HCT116 (cell line): ENCODE measurements at regions not wholly inside any gene's neighbourhood (a gene's known extent, or its start where the extent isn't known, plus 50 kb on each side); places are given as distances from the start of the nearest gene placed in this dataset.

Experiments
- ATAC-seq: fragments of 200-7000 bp; cut with Tn5 transposase; 2 replicates; pipeline ENCODE4 v1.9.1; 2020; ENCODE audit warnings: mild to moderate bottlenecking, moderate library complexity
- BruUV-seq: library from RNA; stranded (reverse); fragments of 400-500 nt; replicated peaks from 2 replicates; lab custom pipeline; 2021; lab: Mats Ljungman, UMichigan
- CTCF ChIA-PET: fragments of 300-600 bp; sonication (Branson Sonifier 250); formaldehyde crosslinking; loops from one replicate; lab custom pipeline; 2021; ENCODE audit warnings: antibody characterized with exemption; lab: Charles Lee
- POLR2A ChIA-PET: fragments of 300-600, 350-600 bp; sonication (Branson Sonifier 250); formaldehyde crosslinking; loops from one replicate; lab custom pipeline; 2021; ENCODE audit warnings: antibody characterized with exemption; lab: Charles Lee
- RAD21 ChIA-PET, 2 experiments: fragments of 300-600 bp; sonication (Branson Sonifier 250); formaldehyde crosslinking; loops; one replicate each; lab custom pipeline; 2023; ENCODE audit warnings: low total read pairs in 2 of 2; ENCODE audit not compliant: uncharacterized antibody in 2 of 2, unreplicated experiment in 2 of 2, low non-redundant PET in 1 of 2; lab: Charles Lee
- DNase-seq: peaks from one replicate; pipeline ENCODE4 v3.0.0-alpha.2; 2010; ENCODE audit warnings: low read depth, low spot score
- H2AFZ ChIP-seq: fragments of 200-600 bp; shearing (Covaris generic), sonication (generic); 2 replicates; pipeline ENCODE4 v1.6.1; 2017; ENCODE audit warnings: low read depth, mixed run types, mixed read lengths, antibody characterized with exemption, low read length; ENCODE audit not compliant: poor library complexity, severe bottlenecking
- H3K27ac ChIP-seq: 2 replicates; pipeline ENCODE4 v1.5.1; 2012; ENCODE audit warnings: low read depth, low read length
- H3K27me3 ChIP-seq: fragments of 200-600 bp; sonication (generic); 2 replicates; pipeline ENCODE4 v1.6.1; 2016; ENCODE audit warnings: mixed run types, low read length, mixed read lengths; ENCODE audit not compliant: insufficient read depth
- H3K36me3 ChIP-seq, 2 experiments: fragments of 200-500 bp in 1 of 2; fragments of 200-600 bp in 1 of 2; sonication (Bioruptor generic) in 1 of 2; sonication (generic) in 1 of 2; 2 replicates each; pipeline versions ENCODE4 v1.5.1 to v1.6.1; 2014 to 2016; ENCODE audit warnings: low read length in 2 of 2, inconsistent platforms in 1 of 2, mixed read lengths in 1 of 2, mixed run types in 1 of 2; ENCODE audit not compliant: insufficient read depth in 2 of 2, control insufficient read depth in 1 of 2
- H3K4me1 ChIP-seq, 2 experiments: fragments of 200-600 bp in 1 of 2; sonication (generic) in 1 of 2; 2 replicates each; pipeline versions ENCODE4 v1.5.1 to v1.6.1; 2012 to 2017; ENCODE audit warnings: low read length in 2 of 2, inconsistent platforms in 1 of 2, mild to moderate bottlenecking in 1 of 2, mixed read lengths in 1 of 2, mixed run types in 1 of 2, moderate library complexity in 1 of 2; ENCODE audit not compliant: insufficient read depth in 2 of 2, control insufficient read depth in 1 of 2
- H3K4me2 ChIP-seq: fragments of 200-600 bp; sonication (generic); 2 replicates; pipeline ENCODE4 v1.6.1; 2017; ENCODE audit warnings: mixed run types, low read length, mixed read lengths
- H3K4me3 ChIP-seq, 2 experiments: fragments of 200-600 bp in 1 of 2; sonication (generic) in 1 of 2; replicated peaks in 1 of 2; 2 replicates each; pipeline ENCODE4 v1.5.1; 2011 to 2016; ENCODE audit warnings: low read length in 2 of 2, control low read depth in 1 of 2, low read depth in 1 of 2, mild to moderate bottlenecking in 1 of 2, mixed read lengths in 1 of 2, mixed run types in 1 of 2
- H3K79me2 ChIP-seq: fragments of 200-600 bp; sonication (generic); 2 replicates; pipeline ENCODE4 v1.6.1; 2017; ENCODE audit warnings: mild to moderate bottlenecking, mixed run types, low read length, moderate library complexity, mixed read lengths; ENCODE audit not compliant: insufficient read depth
- H3K9ac ChIP-seq: fragments of 200-600 bp; sonication (generic); 2 replicates; pipeline ENCODE4 v1.6.1; 2016; ENCODE audit warnings: low read length, mixed read lengths
- H3K9me2 ChIP-seq: fragments of 200-600 bp; sonication (generic), shearing (Covaris generic); 2 replicates; pipeline ENCODE4 v1.6.1; 2017; ENCODE audit warnings: mixed run types, mild to moderate bottlenecking, moderate library complexity; ENCODE audit not compliant: insufficient read depth
- H3K9me3 ChIP-seq, 2 experiments: fragments of 200-500 bp in 1 of 2; fragments of 200-600 bp in 1 of 2; sonication (Bioruptor generic) in 1 of 2; sonication (generic) in 1 of 2; 2 replicates each; pipeline ENCODE4 v1.6.1; 2014 to 2017; ENCODE audit warnings: low read length in 2 of 2, mixed read lengths in 2 of 2, inconsistent platforms in 1 of 2, low read depth in 1 of 2, mild to moderate bottlenecking in 1 of 2, mixed run types in 1 of 2, moderate library complexity in 1 of 2; ENCODE audit not compliant: control insufficient read depth in 1 of 2, insufficient read depth in 1 of 2
- H4K20me1 ChIP-seq: fragments of 200-600 bp; sonication (generic), shearing (Covaris generic); 2 replicates; pipeline ENCODE4 v1.6.1; 2017; ENCODE audit warnings: mixed run types, mild to moderate bottlenecking, moderate library complexity; ENCODE audit not compliant: insufficient read depth
- CBX3 ChIP-seq: IDR thresholded peaks from 2 replicates; pipeline ENCODE4 v1.6.1; 2012; ENCODE audit warnings: low read depth
- CEBPB ChIP-seq: IDR thresholded peaks from 2 replicates; pipeline ENCODE4 v1.6.1; 2012; ENCODE audit warnings: low read depth
- EGR1 ChIP-seq: IDR thresholded peaks from 2 replicates; pipeline ENCODE4 v1.6.1; 2012; ENCODE audit warnings: low read depth
- ELF1 ChIP-seq: IDR thresholded peaks from 2 replicates; pipeline ENCODE4 v1.6.1; 2012; ENCODE audit warnings: low read depth, borderline replicate concordance
- EZH2phosphoT487 ChIP-seq: fragments of 200-600 bp; IDR thresholded peaks from 2 replicates; pipeline ENCODE4 v1.6.1; 2018; ENCODE audit warnings: antibody characterized with exemption, borderline replicate concordance
- JUND ChIP-seq: IDR thresholded peaks from 2 replicates; pipeline ENCODE4 v1.6.1; 2012
- POLR2A ChIP-seq: IDR thresholded peaks from 2 replicates; pipeline ENCODE4 v1.7.0; 2011; ENCODE audit warnings: borderline replicate concordance; ENCODE audit not compliant: insufficient read depth, insufficient read length; ENCODE audit errors: extremely low read depth
- TCF7L2 ChIP-seq: IDR thresholded peaks from 2 replicates; pipeline ENCODE4 v1.7.0; 2011; ENCODE audit warnings: borderline replicate concordance, inconsistent platforms; ENCODE audit not compliant: insufficient read depth, insufficient read length; ENCODE audit errors: extremely low read depth
- YY1 ChIP-seq: IDR thresholded peaks from 2 replicates; pipeline ENCODE4 v1.6.1; 2011; ENCODE audit warnings: low read length, low read depth, moderate library complexity, mild to moderate bottlenecking; ENCODE audit not compliant: insufficient replicate concordance; ENCODE audit errors: extremely low read depth
- ZFX ChIP-seq: fragments of 450-650 bp; IDR thresholded peaks from 2 replicates; pipeline ENCODE4 v1.6.1; 2017
- intact Hi-C: fragments of 100-400 bp; cut with micrococcal nuclease; formaldehyde crosslinking; loops from 2 replicates; pipeline ENCODE4 v1.10.0; 2022
- TF ChIP-seq, protein P1 (sequence below): IDR thresholded peaks from 2 replicates; pipeline ENCODE4 v1.6.1; 2011; ENCODE audit warnings: mild to moderate bottlenecking, low read length, moderate library complexity; ENCODE audit not compliant: insufficient replicate concordance; ENCODE audit errors: extremely low read depth
- TF ChIP-seq, protein P2 (sequence below), 3 experiments: fragments of 200-600 bp in 1 of 3; sonication (generic) in 1 of 3; IDR thresholded peaks in 2 of 3; conservative IDR thresholded peaks in 1 of 3; 2 replicates each; pipeline ENCODE4 v1.5.1; 2012 to 2017; ENCODE audit warnings: low read depth in 2 of 3, low read length in 2 of 3, antibody characterized with exemption in 1 of 3, borderline replicate concordance in 1 of 3, control low read depth in 1 of 3, mild to moderate bottlenecking in 1 of 3, mixed read lengths in 1 of 3, mixed run types in 1 of 3, moderate library complexity in 1 of 3; ENCODE audit not compliant: insufficient read depth in 1 of 3
- TF ChIP-seq, protein P3 (sequence below): IDR thresholded peaks from 2 replicates; pipeline ENCODE4 v1.6.1; 2012
- TF ChIP-seq, protein P4 (sequence below): IDR thresholded peaks from 2 replicates; pipeline ENCODE4 v1.6.1; 2012; ENCODE audit warnings: low read depth

DNA sequence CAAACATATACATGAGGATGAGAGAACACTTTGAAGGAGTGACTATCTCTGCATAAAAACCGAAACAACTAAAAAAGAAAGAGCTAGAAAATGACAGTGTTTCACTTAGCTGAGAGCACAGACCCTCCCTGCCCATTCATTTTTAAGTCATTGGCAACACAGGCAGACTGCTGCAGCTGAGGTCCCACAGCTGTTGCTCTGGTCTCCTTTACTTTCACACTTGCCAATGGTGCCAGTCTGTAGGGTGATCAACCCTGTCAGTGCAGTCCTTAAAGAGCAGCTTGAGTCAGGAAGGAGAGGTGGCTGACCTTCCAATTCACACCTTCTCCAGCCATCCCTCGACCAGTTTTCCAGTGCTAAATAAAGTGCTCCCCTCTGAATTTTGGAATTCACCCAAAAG lies 508.3 kb upstream of the CCNG1 start:
- no peak overlapping the region for H2AFZ ChIP-seq
- no peaks in the 10 kb centered on the region for H3K4me1 ChIP-seq
- peaks cover 0 to 2% of the 10 kb centered on the region in 2 experiments; a peak in 2 of 4 replicates for H3K9me3 ChIP-seq
- ChIA-PET CTCF (no interaction called here), POLR2A (no interaction called here), RAD21 (no interaction called here)
- no peak overlapping the region for H3K27ac ChIP-seq
- BruUV-seq = no TSS peak
- no peak for TF ChIP-seq JUND
- TF ChIP-seq, protein P1, sequence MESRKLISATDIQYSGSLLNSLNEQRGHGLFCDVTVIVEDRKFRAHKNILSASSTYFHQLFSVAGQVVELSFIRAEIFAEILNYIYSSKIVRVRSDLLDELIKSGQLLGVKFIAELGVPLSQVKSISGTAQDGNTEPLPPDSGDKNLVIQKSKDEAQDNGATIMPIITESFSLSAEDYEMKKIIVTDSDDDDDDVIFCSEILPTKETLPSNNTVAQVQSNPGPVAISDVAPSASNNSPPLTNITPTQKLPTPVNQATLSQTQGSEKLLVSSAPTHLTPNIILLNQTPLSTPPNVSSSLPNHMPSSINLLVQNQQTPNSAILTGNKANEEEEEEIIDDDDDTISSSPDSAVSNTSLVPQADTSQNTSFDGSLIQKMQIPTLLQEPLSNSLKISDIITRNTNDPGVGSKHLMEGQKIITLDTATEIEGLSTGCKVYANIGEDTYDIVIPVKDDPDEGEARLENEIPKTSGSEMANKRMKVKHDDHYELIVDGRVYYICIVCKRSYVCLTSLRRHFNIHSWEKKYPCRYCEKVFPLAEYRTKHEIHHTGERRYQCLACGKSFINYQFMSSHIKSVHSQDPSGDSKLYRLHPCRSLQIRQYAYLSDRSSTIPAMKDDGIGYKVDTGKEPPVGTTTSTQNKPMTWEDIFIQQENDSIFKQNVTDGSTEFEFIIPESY = no peak
- TF ChIP-seq, protein P2, sequence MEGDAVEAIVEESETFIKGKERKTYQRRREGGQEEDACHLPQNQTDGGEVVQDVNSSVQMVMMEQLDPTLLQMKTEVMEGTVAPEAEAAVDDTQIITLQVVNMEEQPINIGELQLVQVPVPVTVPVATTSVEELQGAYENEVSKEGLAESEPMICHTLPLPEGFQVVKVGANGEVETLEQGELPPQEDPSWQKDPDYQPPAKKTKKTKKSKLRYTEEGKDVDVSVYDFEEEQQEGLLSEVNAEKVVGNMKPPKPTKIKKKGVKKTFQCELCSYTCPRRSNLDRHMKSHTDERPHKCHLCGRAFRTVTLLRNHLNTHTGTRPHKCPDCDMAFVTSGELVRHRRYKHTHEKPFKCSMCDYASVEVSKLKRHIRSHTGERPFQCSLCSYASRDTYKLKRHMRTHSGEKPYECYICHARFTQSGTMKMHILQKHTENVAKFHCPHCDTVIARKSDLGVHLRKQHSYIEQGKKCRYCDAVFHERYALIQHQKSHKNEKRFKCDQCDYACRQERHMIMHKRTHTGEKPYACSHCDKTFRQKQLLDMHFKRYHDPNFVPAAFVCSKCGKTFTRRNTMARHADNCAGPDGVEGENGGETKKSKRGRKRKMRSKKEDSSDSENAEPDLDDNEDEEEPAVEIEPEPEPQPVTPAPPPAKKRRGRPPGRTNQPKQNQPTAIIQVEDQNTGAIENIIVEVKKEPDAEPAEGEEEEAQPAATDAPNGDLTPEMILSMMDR (IDR thresholded peaks at IDR 0.05 in 2 of 3, conservative IDR thresholded peaks at IDR 0.05 in 1 of 3; ENCODE audit: borderline replicate concordance in 1 of 3, insufficient read depth in 1 of 3, low read depth in 2 of 3, low read length in 2 of 3) = no peak
- TF ChIP-seq, protein P3, sequence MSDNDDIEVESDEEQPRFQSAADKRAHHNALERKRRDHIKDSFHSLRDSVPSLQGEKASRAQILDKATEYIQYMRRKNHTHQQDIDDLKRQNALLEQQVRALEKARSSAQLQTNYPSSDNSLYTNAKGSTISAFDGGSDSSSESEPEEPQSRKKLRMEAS = no peak
- no peak for TF ChIP-seq ELF1
- TF ChIP-seq EZH2phosphoT487 = no peak
- TF ChIP-seq YY1 = no peak
- TF ChIP-seq, protein P4, sequence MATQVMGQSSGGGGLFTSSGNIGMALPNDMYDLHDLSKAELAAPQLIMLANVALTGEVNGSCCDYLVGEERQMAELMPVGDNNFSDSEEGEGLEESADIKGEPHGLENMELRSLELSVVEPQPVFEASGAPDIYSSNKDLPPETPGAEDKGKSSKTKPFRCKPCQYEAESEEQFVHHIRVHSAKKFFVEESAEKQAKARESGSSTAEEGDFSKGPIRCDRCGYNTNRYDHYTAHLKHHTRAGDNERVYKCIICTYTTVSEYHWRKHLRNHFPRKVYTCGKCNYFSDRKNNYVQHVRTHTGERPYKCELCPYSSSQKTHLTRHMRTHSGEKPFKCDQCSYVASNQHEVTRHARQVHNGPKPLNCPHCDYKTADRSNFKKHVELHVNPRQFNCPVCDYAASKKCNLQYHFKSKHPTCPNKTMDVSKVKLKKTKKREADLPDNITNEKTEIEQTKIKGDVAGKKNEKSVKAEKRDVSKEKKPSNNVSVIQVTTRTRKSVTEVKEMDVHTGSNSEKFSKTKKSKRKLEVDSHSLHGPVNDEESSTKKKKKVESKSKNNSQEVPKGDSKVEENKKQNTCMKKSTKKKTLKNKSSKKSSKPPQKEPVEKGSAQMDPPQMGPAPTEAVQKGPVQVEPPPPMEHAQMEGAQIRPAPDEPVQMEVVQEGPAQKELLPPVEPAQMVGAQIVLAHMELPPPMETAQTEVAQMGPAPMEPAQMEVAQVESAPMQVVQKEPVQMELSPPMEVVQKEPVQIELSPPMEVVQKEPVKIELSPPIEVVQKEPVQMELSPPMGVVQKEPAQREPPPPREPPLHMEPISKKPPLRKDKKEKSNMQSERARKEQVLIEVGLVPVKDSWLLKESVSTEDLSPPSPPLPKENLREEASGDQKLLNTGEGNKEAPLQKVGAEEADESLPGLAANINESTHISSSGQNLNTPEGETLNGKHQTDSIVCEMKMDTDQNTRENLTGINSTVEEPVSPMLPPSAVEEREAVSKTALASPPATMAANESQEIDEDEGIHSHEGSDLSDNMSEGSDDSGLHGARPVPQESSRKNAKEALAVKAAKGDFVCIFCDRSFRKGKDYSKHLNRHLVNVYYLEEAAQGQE = no peak
- TF ChIP-seq POLR2A = no peak
- TF ChIP-seq ZFX = no peak
- no peak for TF ChIP-seq TCF7L2
- no peak for TF ChIP-seq CEBPB
- TF ChIP-seq EGR1 = no peak
- no peak for TF ChIP-seq CBX3
- DNase-seq (no peak), ATAC-seq (no peak)
- intact Hi-C loops = no loop called here
- H3K4me3 ChIP-seq = no peak overlapping the region
- H3K36me3 ChIP-seq = no peaks in the 10 kb centered on the region
- no peaks in the 10 kb centered on the region for H3K27me3 ChIP-seq
- no peak overlapping the region for H3K9ac ChIP-seq
- no peaks in the 10 kb centered on the region for H3K9me2 ChIP-seq
- H3K79me2 ChIP-seq = no peaks in the 10 kb centered on the region
- H4K20me1 ChIP-seq = no peaks in the 10 kb centered on the region
- H3K4me2 ChIP-seq = no peak overlapping the region
